Neural cell (in vitro differentiated cells): ENCODE measurements at regions not wholly inside any gene's neighbourhood (a gene's known extent, or its start where the extent isn't known, plus 50 kb on each side); places are given as distances from the start of the nearest gene placed in this dataset.

Experiments used
- EP300 ChIP-seq: fragments of 450-650 bp; conservative IDR thresholded peaks from 2 replicates; pipeline ENCODE4 v1.6.1; 2014; ENCODE audit warnings: antibody characterized with exemption, mild to moderate bottlenecking, moderate library complexity; ENCODE audit not compliant: poor library complexity, severe bottlenecking
- POLR2AphosphoS5 ChIP-seq: IDR thresholded peaks from 2 replicates; pipeline ENCODE4 v1.6.1; 2012
- RAD21 ChIP-seq: fragments of 450-650 bp; conservative IDR thresholded peaks from 2 replicates; pipeline ENCODE4 v1.6.1; 2014; ENCODE audit warnings: antibody characterized with exemption, mild to moderate bottlenecking, moderate library complexity
- SMC3 ChIP-seq: fragments of 450-650 bp; conservative IDR thresholded peaks from 2 replicates; pipeline ENCODE4 v1.6.1; 2014; ENCODE audit warnings: antibody characterized with exemption, mild to moderate bottlenecking, moderate library complexity; ENCODE audit not compliant: poor library complexity
- TAF1 ChIP-seq: IDR thresholded peaks from 2 replicates; pipeline ENCODE4 v1.6.1; 2012; ENCODE audit warnings: low read depth
- TF ChIP-seq, protein P1 (sequence below): fragments of 450-650 bp; IDR thresholded peaks from 2 replicates; pipeline ENCODE4 v1.5.1; 2014; ENCODE audit warnings: antibody characterized with exemption, mild to moderate bottlenecking, moderate library complexity; ENCODE audit not compliant: poor library complexity, severe bottlenecking
- TF ChIP-seq, protein P2 (sequence below): IDR thresholded peaks from 2 replicates; pipeline ENCODE4 v1.6.1; 2012; ENCODE audit warnings: borderline replicate concordance

DNA sequence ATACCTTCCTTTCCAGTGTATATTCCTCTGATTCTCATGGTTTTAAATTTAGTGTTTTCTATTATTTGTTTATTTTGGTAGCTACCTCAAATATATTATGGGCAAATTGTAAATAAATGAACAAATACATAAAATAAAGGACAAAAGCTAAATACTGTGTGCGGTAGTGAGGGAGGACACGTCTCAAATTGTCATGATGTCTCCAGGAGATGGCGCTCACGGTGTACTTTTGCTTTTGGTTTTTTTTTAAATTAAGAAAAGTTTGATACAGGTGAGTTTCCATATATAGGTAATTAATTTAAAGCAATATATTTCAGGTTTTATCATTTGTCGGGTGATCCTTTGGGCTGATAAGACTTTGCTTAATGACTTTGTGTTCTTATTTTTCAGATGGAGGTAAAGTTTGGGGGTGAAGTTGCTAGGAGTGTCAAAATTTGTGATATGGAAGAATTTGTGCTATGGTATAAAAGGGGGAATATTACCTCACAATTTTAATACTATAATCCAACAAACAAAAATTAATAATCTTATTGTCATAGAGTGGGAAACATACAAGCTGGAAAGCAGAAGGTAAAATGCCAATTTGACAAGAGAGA, 68.4 kb upstream of the TMEM229A start:
- TF ChIP-seq, protein P1, sequence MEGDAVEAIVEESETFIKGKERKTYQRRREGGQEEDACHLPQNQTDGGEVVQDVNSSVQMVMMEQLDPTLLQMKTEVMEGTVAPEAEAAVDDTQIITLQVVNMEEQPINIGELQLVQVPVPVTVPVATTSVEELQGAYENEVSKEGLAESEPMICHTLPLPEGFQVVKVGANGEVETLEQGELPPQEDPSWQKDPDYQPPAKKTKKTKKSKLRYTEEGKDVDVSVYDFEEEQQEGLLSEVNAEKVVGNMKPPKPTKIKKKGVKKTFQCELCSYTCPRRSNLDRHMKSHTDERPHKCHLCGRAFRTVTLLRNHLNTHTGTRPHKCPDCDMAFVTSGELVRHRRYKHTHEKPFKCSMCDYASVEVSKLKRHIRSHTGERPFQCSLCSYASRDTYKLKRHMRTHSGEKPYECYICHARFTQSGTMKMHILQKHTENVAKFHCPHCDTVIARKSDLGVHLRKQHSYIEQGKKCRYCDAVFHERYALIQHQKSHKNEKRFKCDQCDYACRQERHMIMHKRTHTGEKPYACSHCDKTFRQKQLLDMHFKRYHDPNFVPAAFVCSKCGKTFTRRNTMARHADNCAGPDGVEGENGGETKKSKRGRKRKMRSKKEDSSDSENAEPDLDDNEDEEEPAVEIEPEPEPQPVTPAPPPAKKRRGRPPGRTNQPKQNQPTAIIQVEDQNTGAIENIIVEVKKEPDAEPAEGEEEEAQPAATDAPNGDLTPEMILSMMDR: no peak
- TF ChIP-seq TAF1 (no peak), POLR2AphosphoS5 (no peak), SMC3 (peak; percentile 45), RAD21 (peak; percentile 51), EP300 (no peak)
- TF ChIP-seq, protein P2, sequence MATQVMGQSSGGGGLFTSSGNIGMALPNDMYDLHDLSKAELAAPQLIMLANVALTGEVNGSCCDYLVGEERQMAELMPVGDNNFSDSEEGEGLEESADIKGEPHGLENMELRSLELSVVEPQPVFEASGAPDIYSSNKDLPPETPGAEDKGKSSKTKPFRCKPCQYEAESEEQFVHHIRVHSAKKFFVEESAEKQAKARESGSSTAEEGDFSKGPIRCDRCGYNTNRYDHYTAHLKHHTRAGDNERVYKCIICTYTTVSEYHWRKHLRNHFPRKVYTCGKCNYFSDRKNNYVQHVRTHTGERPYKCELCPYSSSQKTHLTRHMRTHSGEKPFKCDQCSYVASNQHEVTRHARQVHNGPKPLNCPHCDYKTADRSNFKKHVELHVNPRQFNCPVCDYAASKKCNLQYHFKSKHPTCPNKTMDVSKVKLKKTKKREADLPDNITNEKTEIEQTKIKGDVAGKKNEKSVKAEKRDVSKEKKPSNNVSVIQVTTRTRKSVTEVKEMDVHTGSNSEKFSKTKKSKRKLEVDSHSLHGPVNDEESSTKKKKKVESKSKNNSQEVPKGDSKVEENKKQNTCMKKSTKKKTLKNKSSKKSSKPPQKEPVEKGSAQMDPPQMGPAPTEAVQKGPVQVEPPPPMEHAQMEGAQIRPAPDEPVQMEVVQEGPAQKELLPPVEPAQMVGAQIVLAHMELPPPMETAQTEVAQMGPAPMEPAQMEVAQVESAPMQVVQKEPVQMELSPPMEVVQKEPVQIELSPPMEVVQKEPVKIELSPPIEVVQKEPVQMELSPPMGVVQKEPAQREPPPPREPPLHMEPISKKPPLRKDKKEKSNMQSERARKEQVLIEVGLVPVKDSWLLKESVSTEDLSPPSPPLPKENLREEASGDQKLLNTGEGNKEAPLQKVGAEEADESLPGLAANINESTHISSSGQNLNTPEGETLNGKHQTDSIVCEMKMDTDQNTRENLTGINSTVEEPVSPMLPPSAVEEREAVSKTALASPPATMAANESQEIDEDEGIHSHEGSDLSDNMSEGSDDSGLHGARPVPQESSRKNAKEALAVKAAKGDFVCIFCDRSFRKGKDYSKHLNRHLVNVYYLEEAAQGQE: no peak
